ENCODE measurements at regions not wholly inside any gene's neighbourhood (a gene's known extent, or its start where the extent isn't known, plus 50 kb on each side); places are given as distances from the start of the nearest gene placed in this dataset.

DNA sequence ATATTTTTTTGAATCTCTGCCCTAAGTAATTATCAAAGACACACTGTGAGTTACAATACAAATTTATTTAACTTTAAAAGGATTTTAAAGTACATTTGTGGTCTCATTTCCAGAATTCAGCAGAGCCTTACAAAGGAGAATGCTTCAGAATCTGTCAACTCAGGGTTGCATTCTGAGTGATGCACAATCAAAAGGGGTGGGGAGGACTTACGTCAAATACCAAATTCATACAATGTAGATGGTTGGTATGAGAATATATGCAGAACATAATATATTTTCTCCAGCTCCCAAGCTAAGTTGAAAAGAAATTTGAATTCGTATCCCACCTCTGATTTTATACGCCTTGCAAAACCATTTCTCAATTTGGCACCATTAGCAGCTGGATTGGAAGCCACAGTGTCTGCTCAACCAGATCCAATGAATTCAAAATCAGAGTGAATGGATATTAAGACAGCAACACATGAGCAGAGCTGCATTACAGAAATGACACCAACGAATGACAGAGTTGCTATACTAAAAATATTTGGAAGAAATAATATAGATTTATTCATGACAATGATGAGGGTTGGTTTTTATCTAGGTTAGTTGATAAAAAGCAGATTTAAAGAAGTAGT lies 110.4 kb upstream of the CFAP20DC start:
- TF ChIP-seq, protein P1, sequence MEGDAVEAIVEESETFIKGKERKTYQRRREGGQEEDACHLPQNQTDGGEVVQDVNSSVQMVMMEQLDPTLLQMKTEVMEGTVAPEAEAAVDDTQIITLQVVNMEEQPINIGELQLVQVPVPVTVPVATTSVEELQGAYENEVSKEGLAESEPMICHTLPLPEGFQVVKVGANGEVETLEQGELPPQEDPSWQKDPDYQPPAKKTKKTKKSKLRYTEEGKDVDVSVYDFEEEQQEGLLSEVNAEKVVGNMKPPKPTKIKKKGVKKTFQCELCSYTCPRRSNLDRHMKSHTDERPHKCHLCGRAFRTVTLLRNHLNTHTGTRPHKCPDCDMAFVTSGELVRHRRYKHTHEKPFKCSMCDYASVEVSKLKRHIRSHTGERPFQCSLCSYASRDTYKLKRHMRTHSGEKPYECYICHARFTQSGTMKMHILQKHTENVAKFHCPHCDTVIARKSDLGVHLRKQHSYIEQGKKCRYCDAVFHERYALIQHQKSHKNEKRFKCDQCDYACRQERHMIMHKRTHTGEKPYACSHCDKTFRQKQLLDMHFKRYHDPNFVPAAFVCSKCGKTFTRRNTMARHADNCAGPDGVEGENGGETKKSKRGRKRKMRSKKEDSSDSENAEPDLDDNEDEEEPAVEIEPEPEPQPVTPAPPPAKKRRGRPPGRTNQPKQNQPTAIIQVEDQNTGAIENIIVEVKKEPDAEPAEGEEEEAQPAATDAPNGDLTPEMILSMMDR (IDR thresholded peaks at IDR 0.05; ENCODE audit: low read depth, low read length, missing input control) = no peak
- TF ChIP-seq YY1 (IDR thresholded peaks at IDR 0.05) = no peak
- no peak for TF ChIP-seq EGR1 (IDR thresholded peaks at IDR 0.05; ENCODE audit: low read depth in 2 of 2)
- no peak for TF ChIP-seq RAD21 (IDR thresholded peaks at IDR 0.05)
- TF ChIP-seq RXRA (IDR thresholded peaks at IDR 0.05) = no peak
- TF ChIP-seq, protein P2, sequence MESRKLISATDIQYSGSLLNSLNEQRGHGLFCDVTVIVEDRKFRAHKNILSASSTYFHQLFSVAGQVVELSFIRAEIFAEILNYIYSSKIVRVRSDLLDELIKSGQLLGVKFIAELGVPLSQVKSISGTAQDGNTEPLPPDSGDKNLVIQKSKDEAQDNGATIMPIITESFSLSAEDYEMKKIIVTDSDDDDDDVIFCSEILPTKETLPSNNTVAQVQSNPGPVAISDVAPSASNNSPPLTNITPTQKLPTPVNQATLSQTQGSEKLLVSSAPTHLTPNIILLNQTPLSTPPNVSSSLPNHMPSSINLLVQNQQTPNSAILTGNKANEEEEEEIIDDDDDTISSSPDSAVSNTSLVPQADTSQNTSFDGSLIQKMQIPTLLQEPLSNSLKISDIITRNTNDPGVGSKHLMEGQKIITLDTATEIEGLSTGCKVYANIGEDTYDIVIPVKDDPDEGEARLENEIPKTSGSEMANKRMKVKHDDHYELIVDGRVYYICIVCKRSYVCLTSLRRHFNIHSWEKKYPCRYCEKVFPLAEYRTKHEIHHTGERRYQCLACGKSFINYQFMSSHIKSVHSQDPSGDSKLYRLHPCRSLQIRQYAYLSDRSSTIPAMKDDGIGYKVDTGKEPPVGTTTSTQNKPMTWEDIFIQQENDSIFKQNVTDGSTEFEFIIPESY (IDR thresholded peaks at IDR 0.05) = no peak
- no peak for TF ChIP-seq TAF1 (conservative IDR thresholded peaks at IDR 0.05)
- no peak for TF ChIP-seq JUND (IDR thresholded peaks at IDR 0.05)
- TF ChIP-seq, protein P3, sequence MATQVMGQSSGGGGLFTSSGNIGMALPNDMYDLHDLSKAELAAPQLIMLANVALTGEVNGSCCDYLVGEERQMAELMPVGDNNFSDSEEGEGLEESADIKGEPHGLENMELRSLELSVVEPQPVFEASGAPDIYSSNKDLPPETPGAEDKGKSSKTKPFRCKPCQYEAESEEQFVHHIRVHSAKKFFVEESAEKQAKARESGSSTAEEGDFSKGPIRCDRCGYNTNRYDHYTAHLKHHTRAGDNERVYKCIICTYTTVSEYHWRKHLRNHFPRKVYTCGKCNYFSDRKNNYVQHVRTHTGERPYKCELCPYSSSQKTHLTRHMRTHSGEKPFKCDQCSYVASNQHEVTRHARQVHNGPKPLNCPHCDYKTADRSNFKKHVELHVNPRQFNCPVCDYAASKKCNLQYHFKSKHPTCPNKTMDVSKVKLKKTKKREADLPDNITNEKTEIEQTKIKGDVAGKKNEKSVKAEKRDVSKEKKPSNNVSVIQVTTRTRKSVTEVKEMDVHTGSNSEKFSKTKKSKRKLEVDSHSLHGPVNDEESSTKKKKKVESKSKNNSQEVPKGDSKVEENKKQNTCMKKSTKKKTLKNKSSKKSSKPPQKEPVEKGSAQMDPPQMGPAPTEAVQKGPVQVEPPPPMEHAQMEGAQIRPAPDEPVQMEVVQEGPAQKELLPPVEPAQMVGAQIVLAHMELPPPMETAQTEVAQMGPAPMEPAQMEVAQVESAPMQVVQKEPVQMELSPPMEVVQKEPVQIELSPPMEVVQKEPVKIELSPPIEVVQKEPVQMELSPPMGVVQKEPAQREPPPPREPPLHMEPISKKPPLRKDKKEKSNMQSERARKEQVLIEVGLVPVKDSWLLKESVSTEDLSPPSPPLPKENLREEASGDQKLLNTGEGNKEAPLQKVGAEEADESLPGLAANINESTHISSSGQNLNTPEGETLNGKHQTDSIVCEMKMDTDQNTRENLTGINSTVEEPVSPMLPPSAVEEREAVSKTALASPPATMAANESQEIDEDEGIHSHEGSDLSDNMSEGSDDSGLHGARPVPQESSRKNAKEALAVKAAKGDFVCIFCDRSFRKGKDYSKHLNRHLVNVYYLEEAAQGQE (IDR thresholded peaks at IDR 0.05) = no peak
- TF ChIP-seq SP1 (IDR thresholded peaks at IDR 0.05) = no peak
- TF ChIP-seq, protein P4, sequence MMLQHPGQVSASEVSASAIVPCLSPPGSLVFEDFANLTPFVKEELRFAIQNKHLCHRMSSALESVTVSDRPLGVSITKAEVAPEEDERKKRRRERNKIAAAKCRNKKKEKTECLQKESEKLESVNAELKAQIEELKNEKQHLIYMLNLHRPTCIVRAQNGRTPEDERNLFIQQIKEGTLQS (IDR thresholded peaks at IDR 0.05) = no peak
